Progenitor cell of endocrine pancreas (in vitro differentiated cells): ENCODE measurements at regions not wholly inside any gene's neighbourhood (a gene's known extent, or its start where the extent isn't known, plus 50 kb on each side); places are given as distances from the start of the nearest gene placed in this dataset.

Experiments used
- DNase-seq: peaks from one replicate; pipeline ENCODE4 v3.0.0; 2021; ENCODE audit warnings: low spot score; ENCODE audit not compliant: unreplicated experiment
- H3K27ac Mint-ChIP-seq: 2 replicates; pipeline ENCODE4 v1.8.0; 2021; ENCODE audit warnings: mild to moderate bottlenecking, moderate library complexity, mixed read lengths
- H3K27me3 Mint-ChIP-seq: 2 replicates; pipeline ENCODE4 v1.8.0; 2021; ENCODE audit warnings: mixed read lengths
- H3K36me3 Mint-ChIP-seq: 2 replicates; pipeline ENCODE4 v1.8.0; 2022; ENCODE audit warnings: mixed read lengths; ENCODE audit not compliant: insufficient read depth
- H3K4me1 Mint-ChIP-seq: 2 replicates; pipeline ENCODE4 v1.8.0; 2021; ENCODE audit warnings: low read depth, mixed read lengths
- H3K4me3 Mint-ChIP-seq: 2 replicates; pipeline ENCODE4 v1.8.0; 2021; ENCODE audit warnings: low read depth, mild to moderate bottlenecking, moderate library complexity, mixed read lengths
- H3K9me3 Mint-ChIP-seq: 2 replicates; pipeline ENCODE4 v1.8.0; 2021; ENCODE audit warnings: low read depth, mixed read lengths
- CTCF ChIP-seq: fragments of 200-600 bp; sonication (generic); IDR thresholded peaks from one replicate; pipeline ENCODE4 v1.5.0; 2021; ENCODE audit warnings: antibody characterized with exemption, mild to moderate bottlenecking; ENCODE audit not compliant: unreplicated experiment

GRCh38 chr2:194769030-194769429, 888.0 kb upstream of the SLC39A10 start:
- no peaks in the 10 kb centered on the region for H3K27me3 Mint-ChIP-seq
- no peak overlapping the region for H3K4me3 Mint-ChIP-seq
- no peaks in the 10 kb centered on the region for H3K36me3 Mint-ChIP-seq
- TF ChIP-seq CTCF, result no peak
- H3K27ac Mint-ChIP-seq, result no peak overlapping the region
- no peaks in the 10 kb centered on the region for H3K4me1 Mint-ChIP-seq
- no peak for DNase-seq
- peaks cover 13% of the 10 kb centered on the region for H3K9me3 Mint-ChIP-seq

- no peak overlapping the region for H3K27ac Mint-ChIP-seq
- H3K27me3 Mint-ChIP-seq, result no peaks in the 10 kb centered on the region
- no peaks in the 10 kb centered on the region for H3K4me1 Mint-ChIP-seq
- no peak for TF ChIP-seq CTCF
- peaks cover 2% of the 10 kb centered on the region for H3K9me3 Mint-ChIP-seq
- no peak overlapping the region for H3K4me3 Mint-ChIP-seq
- DNase-seq, result no peak
- no peaks in the 10 kb centered on the region for H3K36me3 Mint-ChIP-seq
These were observed 891.3 kb upstream of the SLC39A10 start for GRCh38 chr2:194765723-194766122.

GRCh38 chr2:194750926-194751325, 906.1 kb upstream of the SLC39A10 start:
- H3K27ac Mint-ChIP-seq, result no peak overlapping the region

GRCh38 chr2:194745557-194746146, 911.4 kb upstream of the SLC39A10 start:
- Mint-ChIP-seq H3K9me3 (no peaks in the 10 kb centered on the region), H3K4me1 (no peaks in the 10 kb centered on the region), H3K27ac (no peak overlapping the region), H3K4me3 (no peak overlapping the region), H3K27me3 (no peaks in the 10 kb centered on the region), H3K36me3 (no peaks in the 10 kb centered on the region)
- TF ChIP-seq CTCF, result no peak
- no peak for DNase-seq

More at GRCh38 chr2:194750926-194751325, 906.1 kb upstream of the SLC39A10 start:
- Mint-ChIP-seq H3K9me3 (no peaks in the 10 kb centered on the region), H3K27me3 (no peaks in the 10 kb centered on the region), H3K36me3 (no peaks in the 10 kb centered on the region), H3K4me3 (no peak overlapping the region), H3K4me1 (no peaks in the 10 kb centered on the region)
- no peak for TF ChIP-seq CTCF
- no peak for DNase-seq

- Mint-ChIP-seq H3K27ac (no peak overlapping the region), H3K9me3 (no peaks in the 10 kb centered on the region), H3K4me1 (no peaks in the 10 kb centered on the region), H3K27me3 (no peaks in the 10 kb centered on the region), H3K4me3 (no peak overlapping the region), H3K36me3 (no peaks in the 10 kb centered on the region)
- DNase-seq, result no peak
- TF ChIP-seq CTCF, result no peak
These were observed 914.3 kb upstream of the SLC39A10 start for GRCh38 chr2:194742706-194743105.
